Neural progenitor cell (in vitro differentiated cells): ENCODE measurements at regions not wholly inside any gene's neighbourhood (a gene's known extent, or its start where the extent isn't known, plus 50 kb on each side); places are given as distances from the start of the nearest gene placed in this dataset.

ENCODE experiments used
- DNase-seq: peaks from one replicate; pipeline ENCODE4 v3.0.0-alpha.2; 2016; ENCODE audit warnings: low spot score
- H2AFZ ChIP-seq: fragments of 200-600 bp; sonication (generic); replicated peaks from 2 replicates; pipeline ENCODE4 v1.6.1; 2016; ENCODE audit warnings: antibody characterized with exemption
- H3F3A ChIP-seq: fragments of 200-600 bp; sonication (generic); 2 replicates; pipeline ENCODE4 v1.6.1; 2016; ENCODE audit warnings: antibody characterized with exemption, low read depth
- H3K27ac ChIP-seq: fragments of 200-600 bp; sonication (generic); 2 replicates; pipeline ENCODE4 v1.5.1; 2016; ENCODE audit warnings: mild to moderate bottlenecking
- H3K27me3 ChIP-seq: fragments of 200-600 bp; sonication (generic); 2 replicates; pipeline ENCODE4 v1.6.1; 2016; ENCODE audit warnings: mild to moderate bottlenecking, moderate library complexity
- H3K36me3 ChIP-seq: fragments of 200-600 bp; sonication (generic); 2 replicates; pipeline ENCODE4 v1.5.1; 2016
- H3K4me1 ChIP-seq: fragments of 200-600 bp; sonication (generic); 2 replicates; pipeline ENCODE4 v1.6.1; 2016; ENCODE audit warnings: mixed run types
- H3K4me2 ChIP-seq: fragments of 200-600 bp; sonication (generic); 2 replicates; pipeline ENCODE4 v1.6.1; 2016
- H3K4me3 ChIP-seq: fragments of 200-600 bp; sonication (generic); 2 replicates; pipeline ENCODE4 v1.5.1; 2016
- H3K79me2 ChIP-seq: fragments of 200-600 bp; sonication (generic); 2 replicates; pipeline ENCODE4 v1.6.1; 2016; ENCODE audit warnings: low read depth
- H3K9ac ChIP-seq: fragments of 200-600 bp; sonication (generic); 2 replicates; pipeline ENCODE4 v1.6.1; 2016
- H3K9me3 ChIP-seq: fragments of 200-600 bp; sonication (generic); 2 replicates; pipeline ENCODE4 v1.5.1; 2016; ENCODE audit warnings: low read depth
- H4K20me1 ChIP-seq: fragments of 200-600 bp; sonication (generic); 2 replicates; pipeline ENCODE4 v1.6.1; 2016; ENCODE audit warnings: low read depth
- H3K27ac Mint-ChIP-seq: 3 replicates; pipeline ENCODE4 v1.8.0; 2021; ENCODE audit warnings: mixed read lengths
- H3K27me3 Mint-ChIP-seq: 2 replicates; pipeline ENCODE4 v1.8.0; 2022; ENCODE audit warnings: low read depth, mild to moderate bottlenecking, inconsistent platforms, moderate library complexity, mixed read lengths; ENCODE audit not compliant: insufficient read depth
- H3K36me3 Mint-ChIP-seq: 3 replicates; pipeline ENCODE4 v1.8.0; 2021; ENCODE audit warnings: mixed read lengths
- H3K4me1 Mint-ChIP-seq: 3 replicates; pipeline ENCODE4 v1.8.0; 2021; ENCODE audit warnings: mixed read lengths
- H3K4me3 Mint-ChIP-seq: 3 replicates; pipeline ENCODE4 v1.8.0; 2021; ENCODE audit warnings: mild to moderate bottlenecking, moderate library complexity, mixed read lengths
- H3K9me3 Mint-ChIP-seq: 3 replicates; pipeline ENCODE4 v1.8.0; 2020; ENCODE audit warnings: mixed read lengths
- EZH2 ChIP-seq: fragments of 200-600 bp; sonication (generic); IDR thresholded peaks from 2 replicates; pipeline ENCODE4 v1.6.1; 2017; ENCODE audit warnings: antibody characterized with exemption, mild to moderate bottlenecking, moderate library complexity
- EZH2phosphoT487 ChIP-seq: fragments of 200-600 bp; sonication (generic); IDR thresholded peaks from 2 replicates; pipeline ENCODE4 v1.6.1; 2017; ENCODE audit warnings: antibody characterized with exemption
- TF ChIP-seq, protein P1 (sequence below): fragments of 200-600 bp; sonication (generic); IDR thresholded peaks from 2 replicates; pipeline ENCODE4 v1.5.1; 2017; ENCODE audit warnings: antibody characterized with exemption, mild to moderate bottlenecking

DNA sequence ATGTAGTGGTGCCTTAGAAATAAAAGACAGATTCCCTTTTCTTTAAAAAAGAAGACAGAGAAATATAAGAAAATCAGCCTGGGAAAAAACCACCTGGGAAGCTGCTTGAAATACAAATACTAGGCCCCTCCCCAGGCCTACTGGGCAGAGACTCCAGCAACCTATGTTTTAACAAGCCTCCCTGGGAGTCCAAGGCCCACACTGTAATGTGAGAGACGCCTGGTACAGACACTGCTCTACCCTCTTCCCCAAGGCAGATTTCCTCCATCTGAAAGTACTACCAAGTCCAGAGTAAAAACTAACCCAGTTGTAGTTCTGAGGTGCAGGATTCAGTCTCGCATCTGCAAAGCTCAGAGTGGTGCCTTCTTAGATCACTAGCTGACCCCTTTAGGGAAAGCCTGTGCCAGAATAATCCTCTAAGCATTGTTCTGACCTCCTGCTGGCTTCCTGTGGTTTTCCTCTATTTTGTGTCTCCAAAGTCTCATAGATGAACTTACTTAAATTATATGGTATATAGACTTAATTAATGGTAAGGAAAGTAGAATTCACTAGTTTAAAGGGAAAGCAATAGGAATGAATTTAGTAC is 270.2 kb upstream of the SLC35B3 start:
- Histone ChIP-seq H3K27me3 (no peaks in the 10 kb centered on the region), H3K9me3 (no peaks in the 10 kb centered on the region), H3F3A (peaks cover 10% of the 10 kb centered on the region), H3K36me3 (no peaks in the 10 kb centered on the region), H3K9ac (no peak overlapping the region), H3K4me3 (no peak overlapping the region), H3K79me2 (no peaks in the 10 kb centered on the region), H3K27ac (no peak overlapping the region), H3K4me2 (peak overlapping the region; percentile 38), H2AFZ (no peak overlapping the region), H4K20me1 (no peaks in the 10 kb centered on the region), H3K4me1 (peaks cover 6% of the 10 kb centered on the region)
- H3K4me3 Mint-ChIP-seq: no peak overlapping the region
- peaks cover 17% of the 10 kb centered on the region for H3K4me1 Mint-ChIP-seq
- no peaks in the 10 kb centered on the region for H3K9me3 Mint-ChIP-seq
- TF ChIP-seq EZH2phosphoT487 (no peak), EZH2 (no peak)
- TF ChIP-seq, protein P1, sequence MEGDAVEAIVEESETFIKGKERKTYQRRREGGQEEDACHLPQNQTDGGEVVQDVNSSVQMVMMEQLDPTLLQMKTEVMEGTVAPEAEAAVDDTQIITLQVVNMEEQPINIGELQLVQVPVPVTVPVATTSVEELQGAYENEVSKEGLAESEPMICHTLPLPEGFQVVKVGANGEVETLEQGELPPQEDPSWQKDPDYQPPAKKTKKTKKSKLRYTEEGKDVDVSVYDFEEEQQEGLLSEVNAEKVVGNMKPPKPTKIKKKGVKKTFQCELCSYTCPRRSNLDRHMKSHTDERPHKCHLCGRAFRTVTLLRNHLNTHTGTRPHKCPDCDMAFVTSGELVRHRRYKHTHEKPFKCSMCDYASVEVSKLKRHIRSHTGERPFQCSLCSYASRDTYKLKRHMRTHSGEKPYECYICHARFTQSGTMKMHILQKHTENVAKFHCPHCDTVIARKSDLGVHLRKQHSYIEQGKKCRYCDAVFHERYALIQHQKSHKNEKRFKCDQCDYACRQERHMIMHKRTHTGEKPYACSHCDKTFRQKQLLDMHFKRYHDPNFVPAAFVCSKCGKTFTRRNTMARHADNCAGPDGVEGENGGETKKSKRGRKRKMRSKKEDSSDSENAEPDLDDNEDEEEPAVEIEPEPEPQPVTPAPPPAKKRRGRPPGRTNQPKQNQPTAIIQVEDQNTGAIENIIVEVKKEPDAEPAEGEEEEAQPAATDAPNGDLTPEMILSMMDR: no peak
- peak; percentile 60 for DNase-seq
- no peaks in the 10 kb centered on the region for H3K27me3 Mint-ChIP-seq
- no peak overlapping the region for H3K27ac Mint-ChIP-seq
- H3K36me3 Mint-ChIP-seq: no peaks in the 10 kb centered on the region

DNA sequence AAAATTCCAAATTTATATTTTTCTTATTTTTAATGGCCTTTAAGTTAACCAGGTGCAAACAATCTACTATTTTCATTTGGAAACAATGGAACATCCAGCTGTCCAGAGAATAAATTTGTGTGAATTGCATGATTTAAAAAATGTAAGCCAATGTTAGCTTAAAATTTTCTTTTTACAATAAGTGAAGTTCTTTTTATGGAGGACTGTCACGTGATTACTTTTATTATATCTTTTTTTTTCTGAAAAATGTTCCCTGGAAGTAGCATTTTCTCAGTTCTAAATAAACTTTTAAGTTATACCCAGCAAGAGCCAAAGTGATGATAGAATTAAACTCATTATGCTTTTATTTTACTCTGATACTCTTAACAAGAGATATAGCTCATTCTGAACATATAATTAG is 267.7 kb upstream of the SLC35B3 start:
- Histone ChIP-seq H3K27ac (no peak overlapping the region), H2AFZ (no peak overlapping the region), H3K79me2 (no peaks in the 10 kb centered on the region), H3K9ac (no peak overlapping the region), H3K4me2 (no peak overlapping the region), H4K20me1 (no peaks in the 10 kb centered on the region), H3K4me3 (no peak overlapping the region), H3K9me3 (no peaks in the 10 kb centered on the region), H3F3A (peaks cover 10% of the 10 kb centered on the region), H3K27me3 (no peaks in the 10 kb centered on the region), H3K4me1 (peaks cover 6% of the 10 kb centered on the region), H3K36me3 (no peaks in the 10 kb centered on the region)
- no peak overlapping the region for H3K4me3 Mint-ChIP-seq
- TF ChIP-seq, protein P1: no peak
- TF ChIP-seq EZH2phosphoT487 (no peak), EZH2 (no peak)
- H3K27me3 Mint-ChIP-seq: no peaks in the 10 kb centered on the region
- peaks cover 13% of the 10 kb centered on the region for H3K4me1 Mint-ChIP-seq
- H3K9me3 Mint-ChIP-seq: no peaks in the 10 kb centered on the region
- DNase-seq: no peak
- no peaks in the 10 kb centered on the region for H3K36me3 Mint-ChIP-seq
- no peak overlapping the region for H3K27ac Mint-ChIP-seq

DNA sequence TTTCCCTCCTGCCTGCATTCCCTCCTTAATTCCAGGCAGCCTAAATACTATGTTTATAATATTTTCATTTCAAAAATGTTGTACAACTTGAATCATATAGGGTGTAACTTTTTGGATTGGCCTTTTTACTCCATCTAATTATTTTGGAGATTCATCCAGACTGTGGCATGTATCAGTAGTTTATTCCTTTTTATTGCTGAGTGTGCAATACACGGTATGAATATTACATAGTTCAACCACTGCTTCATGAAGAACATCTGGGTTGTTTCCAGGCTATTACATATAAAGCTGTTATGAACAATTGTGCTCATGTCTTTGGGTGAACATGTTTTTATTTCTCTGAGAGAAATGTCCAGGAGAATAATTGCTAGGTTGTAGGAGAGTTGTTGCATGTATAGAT is 253.5 kb upstream of the SLC35B3 start:
- no peaks in the 10 kb centered on the region for H3K27me3 Mint-ChIP-seq
- no peaks in the 10 kb centered on the region for H4K20me1 ChIP-seq
- no peak overlapping the region for H2AFZ ChIP-seq
- H3K9ac ChIP-seq: no peak overlapping the region
- H3K36me3 Mint-ChIP-seq: peaks cover 2% of the 10 kb centered on the region
- H3K36me3 ChIP-seq: no peaks in the 10 kb centered on the region
- no peak overlapping the region for H3K4me3 Mint-ChIP-seq
- H3K27ac ChIP-seq: no peak overlapping the region
- H3F3A ChIP-seq: no peaks in the 10 kb centered on the region
- peaks cover 13% of the 10 kb centered on the region for H3K9me3 Mint-ChIP-seq
- H3K27ac Mint-ChIP-seq: no peak overlapping the region
- no peaks in the 10 kb centered on the region for H3K4me1 Mint-ChIP-seq
- no peaks in the 10 kb centered on the region for H3K9me3 ChIP-seq
- no peak for DNase-seq
- TF ChIP-seq EZH2 (no peak), EZH2phosphoT487 (no peak)
- TF ChIP-seq, protein P1: no peak
- no peak overlapping the region for H3K4me3 ChIP-seq
- H3K4me2 ChIP-seq: no peak overlapping the region
- H3K4me1 ChIP-seq: no peaks in the 10 kb centered on the region
- no peaks in the 10 kb centered on the region for H3K27me3 ChIP-seq
- H3K79me2 ChIP-seq: no peaks in the 10 kb centered on the region
